ENCODE measurements at regions not wholly inside any gene's neighbourhood (a gene's known extent, or its start where the extent isn't known, plus 50 kb on each side); places are given as distances from the start of the nearest gene placed in this dataset.
"Not testable (repeated sequence)": the region's sequence is repeated elsewhere in the genome, so short reads cannot be mapped to it uniquely, and the experiment has no call there.

DNA sequence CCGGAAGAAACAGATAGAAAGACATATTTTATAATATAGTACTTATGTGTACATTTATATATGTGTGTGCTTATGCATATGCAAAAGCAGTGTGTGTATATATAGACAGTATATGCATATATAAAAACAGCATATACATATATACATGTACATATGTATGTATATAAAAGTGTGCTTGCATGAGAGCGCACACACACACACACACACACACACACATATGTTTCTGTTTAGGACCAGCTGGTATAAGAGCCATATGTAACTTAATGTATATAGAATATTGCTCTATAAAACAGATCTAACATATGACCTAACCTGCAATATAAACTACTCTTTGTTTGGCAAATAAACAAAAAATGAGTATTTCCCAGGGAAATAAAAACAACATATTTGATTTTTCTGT lies 65.1 kb upstream of the CDH9 start:
- Histone ChIP-seq H3K9me3 (peaks cover 0 to 2% of the 10 kb centered on the region in 2 donors), H3K27me3 (no peaks in the 10 kb centered on the region), H3K27ac (no peak overlapping the region), H3K36me3 (no peaks in the 10 kb centered on the region), H3K4me3 (no peak overlapping the region), H3K4me1 (no peaks in the 10 kb centered on the region)
- 49 to 70% methylated on average over 2 of the region's 2 CpGs for WGBS, 2 donors (ENCODE audit: low coverage in 1 of 2)
- TF ChIP-seq POLR2AphosphoS5 (IDR thresholded peaks at IDR 0.05) (no peak), POLR2A (IDR thresholded peaks at IDR 0.05) (no peak), EP300 (IDR thresholded peaks at IDR 0.05; ENCODE audit: low read depth) (no peak), CTCF (IDR thresholded peaks at IDR 0.05) (no peak)
- in situ Hi-C loops (cut with MboI; ENCODE audit: low pct_ligation_motif_present in 1 of 4, low pct_unique_long_range_greater_than_20kb in 1 of 4, low sequenced_read_pairs in 3 of 4) (no loop called here), intact Hi-C loops (cut with DNase I; ENCODE audit: low total_unique reads) (no loop called here)
- no peak for DNase-seq

GRCh38 chr5:27095761-27096160 lies 57.4 kb upstream of the CDH9 start:
- in situ Hi-C loops (cut with MboI; ENCODE audit: low pct_ligation_motif_present in 1 of 4, low pct_unique_long_range_greater_than_20kb in 1 of 4, low sequenced_read_pairs in 3 of 4); DNase-seq: not testable (repeated sequence)

DNA sequence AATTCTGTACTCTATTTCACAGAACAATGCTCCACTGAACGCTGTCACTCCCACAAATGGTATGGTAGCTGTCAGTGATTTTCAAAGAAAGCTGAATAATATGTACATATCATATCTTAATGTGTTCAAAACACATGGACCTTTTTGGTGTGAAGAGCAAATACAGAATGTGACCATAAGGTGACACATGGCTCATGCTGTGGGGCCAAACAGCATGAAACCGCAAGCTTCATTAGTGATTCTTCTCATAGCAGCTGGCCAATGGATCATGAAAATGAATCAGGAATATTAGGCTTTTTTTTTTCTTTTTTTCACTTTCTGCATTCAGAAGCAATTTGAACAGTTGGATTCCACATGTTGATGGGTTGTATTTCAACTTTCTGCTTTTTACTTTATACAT lies 54.9 kb upstream of the CDH9 start:
- Histone ChIP-seq H3K27me3 (no peaks in the 10 kb centered on the region), H3K9me3 (peaks cover 0 to 4% of the 10 kb centered on the region in 2 donors), H3K36me3 (no peaks in the 10 kb centered on the region), H3K4me3 (no peak overlapping the region), H3K27ac (no peak overlapping the region), H3K4me1 (no peaks in the 10 kb centered on the region)
- intact Hi-C loops (cut with DNase I; ENCODE audit: low total_unique reads): no loop called here
- in situ Hi-C loops (cut with MboI; ENCODE audit: low pct_ligation_motif_present in 1 of 4, low pct_unique_long_range_greater_than_20kb in 1 of 4, low sequenced_read_pairs in 3 of 4): no loop called here
- no peak for TF ChIP-seq EP300 (IDR thresholded peaks at IDR 0.05; ENCODE audit: low read depth)
- no peak for TF ChIP-seq POLR2AphosphoS5 (IDR thresholded peaks at IDR 0.05)
- TF ChIP-seq POLR2A (IDR thresholded peaks at IDR 0.05): no peak
- TF ChIP-seq CTCF (IDR thresholded peaks at IDR 0.05): no peak
- DNase-seq: no peak
- WGBS, 2 donors (ENCODE audit: low coverage in 1 of 2): 72 to 84% methylated on average over 2 of the region's 2 CpGs

More at GRCh38 chr5:27095761-27096160, 57.4 kb upstream of the CDH9 start:
- H3K4me3 ChIP-seq; H3K27me3 ChIP-seq; H3K4me1 ChIP-seq; H3K9me3 ChIP-seq; H3K27ac ChIP-seq; H3K36me3 ChIP-seq; intact Hi-C loops (cut with DNase I; ENCODE audit: low total_unique reads): not testable (repeated sequence)
- WGBS, 2 donors (ENCODE audit: low coverage in 1 of 2): 82 to 91% methylated on average over 7 to 16 of the region's 16 CpGs

GRCh38 chr5:27091858-27092257 lies 53.5 kb upstream of the CDH9 start:
- no peaks in the 10 kb centered on the region for H3K36me3 ChIP-seq
- no peak overlapping the region for H3K27ac ChIP-seq
- intact Hi-C loops (cut with DNase I; ENCODE audit: low total_unique reads): no loop called here
- DNase-seq: no peak
- H3K9me3 ChIP-seq: peaks cover 0 to 4% of the 10 kb centered on the region in 2 donors
- no peak for TF ChIP-seq EP300 (IDR thresholded peaks at IDR 0.05; ENCODE audit: low read depth)
- TF ChIP-seq POLR2A (IDR thresholded peaks at IDR 0.05): no peak
- no peak for TF ChIP-seq POLR2AphosphoS5 (IDR thresholded peaks at IDR 0.05)
- TF ChIP-seq CTCF (IDR thresholded peaks at IDR 0.05): no peak
- H3K4me3 ChIP-seq: no peak overlapping the region
- WGBS, 2 donors (ENCODE audit: low coverage in 1 of 2): 54 to 57% methylated on average over 1 of the region's 1 CpG
- H3K4me1 ChIP-seq: no peaks in the 10 kb centered on the region
- no peaks in the 10 kb centered on the region for H3K27me3 ChIP-seq
- in situ Hi-C loops (cut with MboI; ENCODE audit: low pct_ligation_motif_present in 1 of 4, low pct_unique_long_range_greater_than_20kb in 1 of 4, low sequenced_read_pairs in 3 of 4): no loop called here

DNA sequence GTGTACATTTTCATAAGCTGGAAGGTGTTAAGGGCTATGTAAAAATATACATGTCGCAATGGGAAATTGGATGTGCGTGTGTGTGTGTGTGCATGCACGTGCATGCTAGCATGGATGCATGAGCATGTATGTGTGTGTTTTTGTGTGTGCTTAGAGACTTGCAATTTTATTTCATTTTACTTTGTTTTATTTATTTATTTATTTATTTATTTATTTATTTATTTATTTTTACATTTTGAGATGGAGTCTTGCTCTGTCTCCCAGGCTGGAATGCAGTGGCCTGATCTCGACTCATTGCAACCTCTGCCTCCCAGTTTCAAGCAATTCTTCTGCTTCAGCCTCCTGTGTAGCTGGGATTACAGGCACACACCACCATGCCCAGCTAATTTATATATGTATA lies 50.4 kb upstream of the CDH9 start:
- DNase-seq; H3K9me3 ChIP-seq; in situ Hi-C loops (cut with MboI; ENCODE audit: low pct_ligation_motif_present in 1 of 4, low pct_unique_long_range_greater_than_20kb in 1 of 4, low sequenced_read_pairs in 3 of 4); H3K36me3 ChIP-seq; H3K4me3 ChIP-seq; H3K27me3 ChIP-seq; H3K27ac ChIP-seq; intact Hi-C loops (cut with DNase I; ENCODE audit: low total_unique reads); H3K4me1 ChIP-seq: not testable (repeated sequence)
- WGBS, 2 donors (ENCODE audit: low coverage in 1 of 2): 87 to 89% methylated on average over 4 of the region's 4 CpGs

Small RNA genes in the stretch of these regions (small RNA-seq; reads per million reads assigned to genes)
- gene AC010385.1: 0 reads per million in 4 donors
- gene AC010385.3: 0 reads per million in 4 donors
- 0 reads per million in 4 donors for gene AC026421.1
- 0 reads per million in 4 donors for gene AC114300.1
- 0 reads per million in 4 donors for gene LSP1P3
- gene RF00425: 0 reads per million in 4 donors
- gene RNU6-738P: 0 reads per million in 4 donors
- gene RNU6-909P: 0 reads per million in 4 donors
- gene UBL5P1: 0 reads per million in 4 donors
